ENCODE measurements at regions not wholly inside any gene's neighbourhood (a gene's known extent, or its start where the extent isn't known, plus 50 kb on each side); places are given as distances from the start of the nearest gene placed in this dataset.

DNA sequence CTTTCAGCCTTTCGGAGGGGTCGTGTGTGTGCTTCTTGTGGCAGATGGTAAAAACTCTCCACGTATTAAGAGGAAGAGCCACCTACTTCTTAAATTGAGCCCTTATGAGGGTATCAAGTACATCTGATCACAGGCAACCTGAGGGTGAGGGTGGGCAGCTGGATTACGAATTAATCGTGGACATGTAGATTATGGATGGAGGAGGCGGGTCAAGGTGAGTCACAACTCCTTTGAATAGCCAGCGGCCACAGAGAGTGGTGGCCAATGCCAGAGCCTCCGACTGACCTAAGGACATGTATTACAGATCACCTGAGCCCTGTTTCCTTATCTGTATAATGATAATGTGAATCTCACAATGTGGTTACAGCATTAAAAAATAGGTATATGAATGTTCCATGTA is 1083.9 kb downstream of the SORCS3 start:
- DNase-seq (ENCODE audit: low read depth): no peak
- Histone ChIP-seq H3K36me3 (ENCODE audit: control insufficient read depth, insufficient read depth, low read length) (no peaks in the 10 kb centered on the region), H3K27me3 (ENCODE audit: control insufficient read depth, insufficient read depth, low read length) (no peaks in the 10 kb centered on the region), H3K4me3 (ENCODE audit: low read depth, low read length) (no peak overlapping the region)
- TF ChIP-seq, protein P1, sequence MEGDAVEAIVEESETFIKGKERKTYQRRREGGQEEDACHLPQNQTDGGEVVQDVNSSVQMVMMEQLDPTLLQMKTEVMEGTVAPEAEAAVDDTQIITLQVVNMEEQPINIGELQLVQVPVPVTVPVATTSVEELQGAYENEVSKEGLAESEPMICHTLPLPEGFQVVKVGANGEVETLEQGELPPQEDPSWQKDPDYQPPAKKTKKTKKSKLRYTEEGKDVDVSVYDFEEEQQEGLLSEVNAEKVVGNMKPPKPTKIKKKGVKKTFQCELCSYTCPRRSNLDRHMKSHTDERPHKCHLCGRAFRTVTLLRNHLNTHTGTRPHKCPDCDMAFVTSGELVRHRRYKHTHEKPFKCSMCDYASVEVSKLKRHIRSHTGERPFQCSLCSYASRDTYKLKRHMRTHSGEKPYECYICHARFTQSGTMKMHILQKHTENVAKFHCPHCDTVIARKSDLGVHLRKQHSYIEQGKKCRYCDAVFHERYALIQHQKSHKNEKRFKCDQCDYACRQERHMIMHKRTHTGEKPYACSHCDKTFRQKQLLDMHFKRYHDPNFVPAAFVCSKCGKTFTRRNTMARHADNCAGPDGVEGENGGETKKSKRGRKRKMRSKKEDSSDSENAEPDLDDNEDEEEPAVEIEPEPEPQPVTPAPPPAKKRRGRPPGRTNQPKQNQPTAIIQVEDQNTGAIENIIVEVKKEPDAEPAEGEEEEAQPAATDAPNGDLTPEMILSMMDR (IDR thresholded peaks at IDR 0.05; ENCODE audit: insufficient read depth, low read length, poor library complexity, severe bottlenecking): no peak

DNA sequence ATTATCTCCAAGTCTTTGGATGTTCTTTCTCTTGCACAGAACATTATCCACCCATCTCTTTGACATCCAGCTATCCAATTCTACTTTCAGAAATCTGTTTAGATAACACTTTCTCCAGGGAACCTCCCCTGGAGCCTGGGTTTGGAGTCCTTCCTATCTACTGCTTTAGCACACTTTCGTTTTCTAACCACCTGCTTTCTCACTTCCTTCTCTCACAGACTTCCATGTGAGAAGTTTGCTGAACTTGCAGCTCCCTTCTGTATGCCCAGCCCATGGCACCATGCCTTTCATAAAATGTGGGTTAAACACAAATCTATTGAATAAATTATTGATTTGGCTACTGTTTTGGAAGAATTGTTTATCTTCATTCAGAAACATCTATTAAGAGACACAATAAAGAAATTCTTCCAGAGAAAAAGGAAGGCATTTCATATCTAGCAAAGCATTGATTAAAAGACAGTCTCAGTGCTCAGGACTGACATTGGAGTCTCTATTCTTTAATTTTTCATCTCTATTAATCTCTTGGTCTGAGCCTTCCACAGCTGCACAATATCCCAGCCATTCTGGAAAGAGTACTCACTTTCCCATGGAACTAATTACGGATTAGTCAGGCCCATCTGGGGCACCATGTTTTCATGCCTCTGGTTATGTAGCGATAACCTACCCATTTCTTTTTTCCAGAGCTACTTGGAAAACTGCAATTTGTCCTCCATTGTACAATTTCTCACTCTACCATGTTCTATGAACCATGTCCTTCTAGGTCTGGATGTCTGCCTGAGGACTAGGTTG is 1077.3 kb downstream of the SORCS3 start:
- Histone ChIP-seq H3K36me3 (ENCODE audit: control insufficient read depth, insufficient read depth, low read length) (no peaks in the 10 kb centered on the region), H3K4me3 (ENCODE audit: low read depth, low read length) (no peak overlapping the region), H3K27me3 (ENCODE audit: control insufficient read depth, insufficient read depth, low read length) (no peaks in the 10 kb centered on the region)
- DNase-seq (ENCODE audit: low read depth): no peak
- TF ChIP-seq, protein P1 (IDR thresholded peaks at IDR 0.05; ENCODE audit: insufficient read depth, low read length, poor library complexity, severe bottlenecking): no peak

DNA sequence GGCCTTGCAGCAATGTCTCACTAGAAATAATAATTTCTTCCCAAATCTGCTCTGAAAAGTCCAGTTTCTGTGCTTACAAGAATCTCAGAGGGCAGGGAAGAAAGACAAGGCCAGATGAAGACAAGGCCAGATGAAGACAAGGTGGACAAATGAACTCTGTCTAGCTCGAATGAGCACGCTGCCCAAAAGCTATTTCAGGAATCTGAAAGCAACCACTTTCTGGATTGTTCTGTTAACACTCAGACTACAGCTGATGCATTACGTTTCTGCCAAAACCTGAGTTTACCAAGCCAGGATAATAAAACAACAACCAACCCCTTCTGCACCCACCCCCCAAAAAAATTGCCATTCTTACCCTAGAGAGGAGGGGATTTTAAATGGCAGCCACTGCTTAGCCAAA is 1073.6 kb downstream of the SORCS3 start:
- TF ChIP-seq, protein P1 (IDR thresholded peaks at IDR 0.05; ENCODE audit: insufficient read depth, low read length, poor library complexity, severe bottlenecking): no peak
- no peak for DNase-seq (ENCODE audit: low read depth)
- Histone ChIP-seq H3K27me3 (ENCODE audit: control insufficient read depth, insufficient read depth, low read length) (no peaks in the 10 kb centered on the region), H3K4me3 (ENCODE audit: low read depth, low read length) (no peak overlapping the region), H3K36me3 (ENCODE audit: control insufficient read depth, insufficient read depth, low read length) (no peaks in the 10 kb centered on the region)

DNA sequence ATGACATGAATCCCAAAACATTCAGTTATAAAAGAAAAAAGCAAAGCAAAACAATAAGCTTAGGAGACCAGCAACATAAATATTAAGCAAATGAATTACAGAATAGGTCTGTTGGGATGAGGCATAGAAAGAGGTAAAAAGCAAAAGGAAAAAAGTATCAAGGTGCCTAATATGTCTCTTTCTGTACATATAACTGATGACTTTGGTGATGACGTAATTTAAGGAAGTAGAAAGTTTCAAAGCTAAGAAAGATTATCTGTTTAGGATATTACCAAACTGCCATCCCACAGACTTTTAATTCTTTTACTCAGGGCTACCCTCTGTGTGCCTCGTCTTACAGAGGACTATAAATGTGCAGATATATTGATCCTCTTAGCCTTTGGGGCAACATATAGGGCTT is 1066.5 kb downstream of the SORCS3 start:
- no peaks in the 10 kb centered on the region for H3K27me3 ChIP-seq (ENCODE audit: control insufficient read depth, insufficient read depth, low read length)
- DNase-seq (ENCODE audit: low read depth): no peak
- no peaks in the 10 kb centered on the region for H3K36me3 ChIP-seq (ENCODE audit: control insufficient read depth, insufficient read depth, low read length)
- H3K4me3 ChIP-seq (ENCODE audit: low read depth, low read length): no peak overlapping the region
- TF ChIP-seq, protein P1 (IDR thresholded peaks at IDR 0.05; ENCODE audit: insufficient read depth, low read length, poor library complexity, severe bottlenecking): no peak

DNA sequence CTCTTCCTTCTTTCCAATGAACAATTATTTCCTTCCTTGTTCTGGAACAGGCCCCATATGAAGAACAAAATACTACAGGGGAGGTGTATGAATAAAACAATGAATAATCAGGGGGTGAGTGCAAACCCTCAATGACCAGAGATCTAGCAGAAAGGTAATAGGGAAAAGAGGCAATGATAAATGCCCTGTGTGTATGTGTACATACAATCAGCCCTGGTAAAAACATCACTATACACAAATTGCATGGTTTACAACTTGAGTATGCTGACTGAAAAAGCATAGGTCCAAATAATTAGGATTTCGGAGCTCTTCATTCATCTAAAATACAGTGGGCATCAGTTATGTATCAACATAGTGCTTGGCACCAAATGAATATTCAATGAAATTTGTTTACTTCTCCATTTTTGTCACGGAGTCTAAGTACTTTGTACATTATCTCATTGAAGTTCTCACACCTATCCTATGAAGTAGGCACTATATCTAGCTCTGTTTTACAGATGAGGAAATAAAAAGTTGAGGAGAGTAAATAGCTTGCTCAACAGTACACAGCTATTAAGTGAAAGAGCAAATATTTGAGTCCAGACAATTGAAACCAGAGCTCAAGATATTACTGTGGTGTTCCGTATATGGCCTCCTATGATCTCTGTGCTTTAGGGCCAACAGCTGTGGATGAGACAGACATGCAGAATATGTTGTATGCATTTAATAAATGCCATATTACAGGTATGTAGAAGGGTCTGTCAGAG is 1065.4 kb downstream of the SORCS3 start:
- H3K4me3 ChIP-seq (ENCODE audit: low read depth, low read length): no peak overlapping the region
- DNase-seq (ENCODE audit: low read depth): no peak
- no peaks in the 10 kb centered on the region for H3K36me3 ChIP-seq (ENCODE audit: control insufficient read depth, insufficient read depth, low read length)
- TF ChIP-seq, protein P1 (IDR thresholded peaks at IDR 0.05; ENCODE audit: insufficient read depth, low read length, poor library complexity, severe bottlenecking): no peak
- H3K27me3 ChIP-seq (ENCODE audit: control insufficient read depth, insufficient read depth, low read length): no peaks in the 10 kb centered on the region
